K562 (cell line): ENCODE measurements at regions not wholly inside any gene's neighbourhood (a gene's known extent, or its start where the extent isn't known, plus 50 kb on each side); places are given as distances from the start of the nearest gene placed in this dataset.

Experiments used
- ATAC-seq: fragments of 200-7000 bp; cut with Tn5 transposase; 3 replicates; pipeline ENCODE4 v1.9.1; 2020; ENCODE audit warnings: moderate library complexity
- BruUV-seq: library from RNA; stranded (reverse); fragments of 400-500 nt; replicated peaks from 2 replicates; lab custom pipeline; 2021; lab: Mats Ljungman, UMichigan
- CTCF ChIA-PET: fragments of 300-600 bp; formaldehyde crosslinking; extraction: SDS; loops from one replicate; lab custom pipeline; 2021; ENCODE audit warnings: low intra/inter-chr PET ratio; lab: Yijun Ruan, JAX
- POLR2A ChIA-PET: fragments of 300-600, 350-650 bp; sonication (Branson Sonifier 250); formaldehyde crosslinking; extraction: SDS; loops from one replicate; lab custom pipeline; 2021; ENCODE audit warnings: antibody characterized with exemption, inconsistent platforms; lab: Yijun Ruan, JAX
- DNase-seq, 4 experiments: peaks; one replicate each; pipeline versions ENCODE4 v3.0.0 to v3.0.0-alpha.2; 2011 to 2018; ENCODE audit warnings: low spot score in 3 of 4, mixed read lengths in 3 of 4; ENCODE audit errors: extremely low read depth in 1 of 4
- FAIRE-seq: peaks from 2 replicates; lab custom pipeline; 2011; peaks lifted over from hg19 to GRCh38; lab: Jason Lieb, UNC
- H2AFZ ChIP-seq: 2 replicates; pipeline ENCODE4 v1.6.0; 2011; ENCODE audit warnings: low read depth, low read length, control low read depth, inconsistent platforms
- H3K27ac ChIP-seq: fragments of 200-600 bp; 3 replicates; pipeline ENCODE4 v1.8.0; 2011; ENCODE audit warnings: low read depth, mild to moderate bottlenecking, control low read depth, inconsistent platforms, low read length, moderate library complexity, mixed read lengths; ENCODE audit errors: extremely low read depth
- H3K27me3 ChIP-seq, 2 experiments: fragments of 300-600 bp in 1 of 2; 2 replicates in 1 of 2; 3 replicates in 1 of 2; pipeline versions ENCODE4 v1.6.0 to v1.8.0; 2011; ENCODE audit warnings: inconsistent platforms in 2 of 2, low read length in 2 of 2, mild to moderate bottlenecking in 1 of 2, mixed read lengths in 1 of 2, moderate library complexity in 1 of 2; ENCODE audit not compliant: control insufficient read depth in 2 of 2, insufficient read depth in 2 of 2
- H3K36me3 ChIP-seq: fragments of 300-600 bp; 3 replicates; pipeline ENCODE4 v1.8.0; 2011; ENCODE audit warnings: mild to moderate bottlenecking, low read length, inconsistent platforms; ENCODE audit not compliant: control insufficient read depth, insufficient read depth
- H3K4me1 ChIP-seq, 2 experiments: fragments of 200-600 bp in 1 of 2; replicated peaks in 1 of 2; 2 replicates in 1 of 2; 3 replicates in 1 of 2; pipeline versions ENCODE4 v1.5.1 to v1.8.0; 2011; ENCODE audit warnings: inconsistent platforms in 2 of 2, low read length in 2 of 2, mild to moderate bottlenecking in 1 of 2, mixed read lengths in 1 of 2, moderate library complexity in 1 of 2; ENCODE audit not compliant: control insufficient read depth in 2 of 2, insufficient read depth in 2 of 2
- H3K4me2 ChIP-seq: 2 replicates; pipeline ENCODE4 v1.6.1; 2011; ENCODE audit warnings: low read length, control low read depth, inconsistent platforms, mixed read lengths; ENCODE audit not compliant: insufficient read depth
- H3K4me3 ChIP-seq: fragments of 200-600 bp; sonication (generic), shearing (Covaris generic); 2 replicates; pipeline ENCODE4 v1.5.1; 2016; ENCODE audit warnings: control low read depth, inconsistent platforms
- H3K79me2 ChIP-seq: fragments of 200-600 bp; 3 replicates; pipeline ENCODE4 v1.8.0; 2011; ENCODE audit warnings: low read length, inconsistent platforms; ENCODE audit not compliant: control insufficient read depth, insufficient read depth
- H3K9ac ChIP-seq, 2 experiments: 2 replicates each; pipeline versions ENCODE4 v1.6.0 to v1.6.1; 2011; ENCODE audit warnings: low read depth in 2 of 2, low read length in 2 of 2, control low read depth in 1 of 2, inconsistent platforms in 1 of 2, mild to moderate bottlenecking in 1 of 2, mixed read lengths in 1 of 2; ENCODE audit not compliant: insufficient read depth in 1 of 2
- H3K9me1 ChIP-seq: one replicate; pipeline ENCODE4 v1.6.0; 2011; ENCODE audit warnings: inconsistent platforms, mild to moderate bottlenecking, low read length, moderate library complexity; ENCODE audit not compliant: control insufficient read depth, insufficient read depth
- H3K9me3 ChIP-seq: replicated peaks from 2 replicates; pipeline ENCODE4 v1.5.1; 2011; ENCODE audit warnings: low read depth, low read length, inconsistent platforms; ENCODE audit not compliant: control insufficient read depth, insufficient read depth
- H4K20me1 ChIP-seq: replicated peaks from 2 replicates; pipeline ENCODE4 v1.6.1; 2011; ENCODE audit warnings: low read length, inconsistent platforms, mixed read lengths; ENCODE audit not compliant: control insufficient read depth, insufficient read depth
- CREBBP ChIP-seq: IDR thresholded peaks from one replicate; pipeline ENCODE4 v1.6.1; 2012; ENCODE audit warnings: low read depth, mild to moderate bottlenecking, control low read depth, inconsistent platforms, low read length
- DIDO1 ChIP-seq: fragments of 450-650 bp; IDR thresholded peaks from 2 replicates; pipeline ENCODE4 v1.6.1; 2016; ENCODE audit warnings: low read depth, missing biosample characterization, missing genetic modification characterization
- ESRRB ChIP-seq: fragments of 250-450 bp; sonication (Bioruptor Pico); IDR thresholded peaks from 2 replicates; pipeline ENCODE4 v1.5.0; 2020; ENCODE audit warnings: mild to moderate bottlenecking, moderate library complexity, borderline replicate concordance
- ETV6 ChIP-seq, 3 experiments: fragments of 150-350 bp in 1 of 3; sonication (generic) in 1 of 3; formaldehyde crosslinking in 1 of 3; IDR thresholded peaks; 2 replicates each; pipeline versions ENCODE4 v1.6.1 to v1.8.0; 2014 to 2022; ENCODE audit warnings: borderline replicate concordance in 2 of 3, low read depth in 2 of 3, antibody characterized with exemption in 1 of 3, low read length in 1 of 3, mild to moderate bottlenecking in 1 of 3, missing genetic modification reagents in 1 of 3
- FUS ChIP-seq: fragments of 200-400 bp; formaldehyde crosslinking; optimal IDR thresholded peaks from 2 replicates; pipeline ENCODE3; 2017; ENCODE audit warnings: low read depth, low read length
- HNRNPK ChIP-seq: fragments of 200-400 bp; formaldehyde crosslinking; IDR thresholded peaks from one replicate; pipeline ENCODE4 v1.6.1; 2018; ENCODE audit warnings: mild to moderate bottlenecking, low read depth, low read length; ENCODE audit not compliant: poor library complexity, severe bottlenecking
- HNRNPUL1 ChIP-seq: fragments of 200-400 bp; formaldehyde crosslinking; IDR thresholded peaks from 2 replicates; pipeline ENCODE4 v1.6.1; 2017; ENCODE audit warnings: low read length
- JUN ChIP-seq, 2 experiments: sonication (generic) in 1 of 2; formaldehyde crosslinking in 1 of 2; IDR thresholded peaks; 2 replicates each; pipeline versions ENCODE4 v1.6.1 to v1.8.0; 2012 to 2022; ENCODE audit warnings: borderline replicate concordance in 2 of 2, mild to moderate bottlenecking in 2 of 2, improper control_type of control experiment in 1 of 2, low read depth in 1 of 2, low read length in 1 of 2, missing genetic modification reagents in 1 of 2
- MAFK ChIP-seq: IDR thresholded peaks from 2 replicates; pipeline ENCODE4 v1.6.1; 2011; ENCODE audit warnings: low read length, improper control_type of control experiment
- NR3C1 ChIP-seq: sonication (generic); formaldehyde crosslinking; IDR thresholded peaks from 2 replicates; pipeline ENCODE4 v1.8.1; 2022; ENCODE audit warnings: missing genetic modification reagents
- PCBP2 ChIP-seq: fragments of 200-400 bp; formaldehyde crosslinking; IDR thresholded peaks from 2 replicates; pipeline ENCODE4 v1.6.1; 2018; ENCODE audit warnings: low read length, low read depth, mild to moderate bottlenecking, moderate library complexity; ENCODE audit not compliant: poor library complexity, severe bottlenecking
- PHF20 ChIP-seq: fragments of 450-650 bp; IDR thresholded peaks from 2 replicates; pipeline ENCODE4 v1.6.1; 2018; ENCODE audit not compliant: partially characterized antibody
- POLR3G ChIP-seq: IDR thresholded peaks from 2 replicates; pipeline ENCODE4 v1.6.1; 2011; ENCODE audit not compliant: insufficient read length, insufficient replicate concordance; ENCODE audit errors: extremely low read depth
- SMAD2 ChIP-seq: fragments of 150-350 bp; IDR thresholded peaks from 2 replicates; pipeline ENCODE4 v1.6.1; 2014; ENCODE audit warnings: low read depth, mild to moderate bottlenecking, low read length
- SMARCE1 ChIP-seq: fragments of 450-650 bp; IDR thresholded peaks from 2 replicates; pipeline ENCODE4 v1.7.1; 2016; ENCODE audit warnings: mild to moderate bottlenecking
- WHSC1 ChIP-seq: IDR thresholded peaks from one replicate; pipeline ENCODE4 v1.6.1; 2012; ENCODE audit warnings: low read length, control low read depth, inconsistent platforms
- XRCC3 ChIP-seq: fragments of 450-650 bp; IDR thresholded peaks from 2 replicates; pipeline ENCODE4 v1.6.1; 2017; ENCODE audit warnings: mild to moderate bottlenecking, moderate library complexity
- ZNF431 ChIP-seq: sonication (generic); formaldehyde crosslinking; IDR thresholded peaks from 2 replicates; pipeline ENCODE4 v1.8.0; 2022; ENCODE audit warnings: mild to moderate bottlenecking, missing genetic modification reagents
- ZNF444 ChIP-seq: fragments of 250-450 bp; sonication (Bioruptor Pico); IDR thresholded peaks from 2 replicates; pipeline ENCODE4 v1.4.0; 2020; ENCODE audit warnings: mild to moderate bottlenecking, moderate library complexity
- in situ Hi-C: fragments of 300-500 bp; cut with MboI; formaldehyde crosslinking; loops from 4 replicates; pipeline ENCODE4 v1.15.0; 2018; ENCODE audit warnings: inconsistent platforms, mixed read lengths
- intact Hi-C: fragments of 100-400 bp; cut with micrococcal nuclease; formaldehyde crosslinking; loops from 2 replicates; pipeline ENCODE4 v1.14.2; 2022
- TF ChIP-seq, protein P1 (sequence below), 2 experiments: fragments of 450-650 bp in 1 of 2; sonication (generic) in 1 of 2; formaldehyde crosslinking; conservative IDR thresholded peaks; 2 replicates each; pipeline versions ENCODE4 v1.4.0 to v1.8.1; 2020 to 2022; ENCODE audit warnings: mild to moderate bottlenecking in 1 of 2, missing genetic modification reagents in 1 of 2
- TF ChIP-seq, protein P2 (sequence below), 2 experiments: IDR thresholded peaks; 2 replicates each; pipeline ENCODE4 v1.6.1; 2012; ENCODE audit warnings: improper control_type of control experiment in 2 of 2, low read depth in 2 of 2, low read length in 2 of 2, borderline replicate concordance in 1 of 2

- TF ChIP-seq DIDO1 (tag): no peak
- TF ChIP-seq NR3C1 (CRISPR knock-in tag): no peak
- TF ChIP-seq ETV6 (IDR thresholded peaks at IDR 0.05; ENCODE audit: borderline replicate concordance in 1 of 2, low read depth in 2 of 2, low read length in 1 of 2): no peak
- no peak for TF ChIP-seq ETV6 (CRISPR knock-in tag; IDR thresholded peaks at IDR 0.05; ENCODE audit: borderline replicate concordance)
- no peak for TF ChIP-seq ZNF431 (CRISPR knock-in tag)
- no peak for TF ChIP-seq PHF20
- TF ChIP-seq WHSC1: no peak
Measured at GRCh38 chr4:179268791-179269190, 1826.6 kb upstream of the AGA start (continued).

DNA sequence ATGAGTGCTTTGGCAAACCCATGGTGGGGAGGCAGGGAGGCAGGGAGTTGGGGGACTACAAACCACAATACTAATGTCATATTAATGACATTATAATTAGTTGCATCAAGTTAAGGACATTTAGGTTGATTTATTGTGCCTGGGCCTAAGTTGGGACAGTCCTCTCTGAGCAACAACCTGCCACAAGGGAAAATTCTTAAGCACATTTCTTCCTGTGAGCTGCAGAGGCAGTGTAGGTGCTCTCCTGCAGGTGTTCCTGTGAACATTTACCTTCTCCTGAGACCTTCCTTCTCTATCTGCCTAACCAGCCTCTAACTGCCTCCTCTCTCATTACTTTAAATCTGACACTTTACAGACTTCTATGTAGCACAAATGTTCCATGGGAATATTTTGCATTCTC lies 1830.0 kb upstream of the AGA start:
- no TSS peak for BruUV-seq
- no peak for FAIRE-seq
- Histone ChIP-seq H2AFZ (no peak overlapping the region), H3K4me2 (no peak overlapping the region), H3K27me3 (no peaks in the 10 kb centered on the region), H3K9ac (no peak overlapping the region), H3K4me3 (no peak overlapping the region), H3K9me3 (no peaks in the 10 kb centered on the region), H3K4me1 (no peaks in the 10 kb centered on the region), H4K20me1 (no peaks in the 10 kb centered on the region), H3K79me2 (no peaks in the 10 kb centered on the region), H3K36me3 (no peaks in the 10 kb centered on the region), H3K9me1 (no peaks in the 10 kb centered on the region), H3K27ac (no peak overlapping the region)
- intact Hi-C loops: no loop called here
- in situ Hi-C loops: no loop called here
- ChIA-PET POLR2A (no interaction called here), CTCF (no interaction called here)
- no peak for DNase-seq
- no peak for ATAC-seq
- no peak for TF ChIP-seq PCBP2
- TF ChIP-seq, protein P1, sequence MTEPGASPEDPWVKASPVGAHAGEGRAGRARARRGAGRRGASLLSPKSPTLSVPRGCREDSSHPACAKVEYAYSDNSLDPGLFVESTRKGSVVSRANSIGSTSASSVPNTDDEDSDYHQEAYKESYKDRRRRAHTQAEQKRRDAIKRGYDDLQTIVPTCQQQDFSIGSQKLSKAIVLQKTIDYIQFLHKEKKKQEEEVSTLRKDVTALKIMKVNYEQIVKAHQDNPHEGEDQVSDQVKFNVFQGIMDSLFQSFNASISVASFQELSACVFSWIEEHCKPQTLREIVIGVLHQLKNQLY (CRISPR knock-in tag; conservative IDR thresholded peaks at IDR 0.05): no peak
- no peak for TF ChIP-seq FUS
- no peak for TF ChIP-seq CREBBP
- TF ChIP-seq HNRNPUL1: no peak
- no peak for TF ChIP-seq SMAD2
- TF ChIP-seq XRCC3: no peak
- TF ChIP-seq JUN (IDR thresholded peaks at IDR 0.05; ENCODE audit: borderline replicate concordance, low read depth, low read length): no peak
- TF ChIP-seq JUN (CRISPR knock-in tag; IDR thresholded peaks at IDR 0.05; ENCODE audit: borderline replicate concordance): no peak
- TF ChIP-seq POLR3G: no peak
- no peak for TF ChIP-seq MAFK
- TF ChIP-seq ESRRB (CRISPR knock-in tag): no peak
- no peak for TF ChIP-seq HNRNPK
- TF ChIP-seq, protein P2, sequence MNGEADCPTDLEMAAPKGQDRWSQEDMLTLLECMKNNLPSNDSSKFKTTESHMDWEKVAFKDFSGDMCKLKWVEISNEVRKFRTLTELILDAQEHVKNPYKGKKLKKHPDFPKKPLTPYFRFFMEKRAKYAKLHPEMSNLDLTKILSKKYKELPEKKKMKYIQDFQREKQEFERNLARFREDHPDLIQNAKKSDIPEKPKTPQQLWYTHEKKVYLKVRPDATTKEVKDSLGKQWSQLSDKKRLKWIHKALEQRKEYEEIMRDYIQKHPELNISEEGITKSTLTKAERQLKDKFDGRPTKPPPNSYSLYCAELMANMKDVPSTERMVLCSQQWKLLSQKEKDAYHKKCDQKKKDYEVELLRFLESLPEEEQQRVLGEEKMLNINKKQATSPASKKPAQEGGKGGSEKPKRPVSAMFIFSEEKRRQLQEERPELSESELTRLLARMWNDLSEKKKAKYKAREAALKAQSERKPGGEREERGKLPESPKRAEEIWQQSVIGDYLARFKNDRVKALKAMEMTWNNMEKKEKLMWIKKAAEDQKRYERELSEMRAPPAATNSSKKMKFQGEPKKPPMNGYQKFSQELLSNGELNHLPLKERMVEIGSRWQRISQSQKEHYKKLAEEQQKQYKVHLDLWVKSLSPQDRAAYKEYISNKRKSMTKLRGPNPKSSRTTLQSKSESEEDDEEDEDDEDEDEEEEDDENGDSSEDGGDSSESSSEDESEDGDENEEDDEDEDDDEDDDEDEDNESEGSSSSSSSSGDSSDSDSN (IDR thresholded peaks at IDR 0.05; ENCODE audit: borderline replicate concordance in 1 of 2, low read depth in 2 of 2, low read length in 2 of 2): no peak
- no peak for TF ChIP-seq ZNF444 (CRISPR knock-in tag)
- no peak for TF ChIP-seq SMARCE1
